Esophagus mucosa (tissue), 1 donor: ENCODE measurements at regions not wholly inside any gene's neighbourhood (a gene's known extent, or its start where the extent isn't known, plus 50 kb on each side); places are given as distances from the start of the nearest gene placed in this dataset.

Source experiments
- ATAC-seq: fragments of 200-7000 bp; cut with Tn5 transposase; one replicate; pipeline ENCODE4 v1.9.1; 2020
- donor health status: DM: yes; HTN: yes; CAD: no.

DNA sequence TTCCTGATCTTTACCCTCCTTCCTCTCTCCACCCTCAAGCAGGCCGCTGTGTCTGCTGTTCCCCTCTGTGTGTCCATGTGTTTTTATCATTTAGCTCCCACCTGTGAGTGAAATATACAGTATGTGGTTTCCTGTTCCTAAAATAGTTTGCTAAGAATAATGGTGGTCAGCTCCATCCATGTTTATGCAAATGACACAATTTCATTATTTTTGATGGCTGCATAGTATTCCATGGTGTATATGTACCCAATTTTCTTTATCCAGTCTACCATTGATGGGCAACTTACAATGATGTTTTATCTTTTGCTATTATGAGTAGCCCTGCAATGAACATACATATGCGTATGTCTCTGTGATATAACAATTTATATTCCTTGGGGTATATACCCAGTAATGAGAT is 133.4 kb upstream of the RGS18 start:
- no peak for ATAC-seq

GRCh38 chr1:192038567-192038966 is 119.7 kb upstream of the RGS18 start:
- ATAC-seq, result no peak

GRCh38 chr1:192045131-192045530 is 113.1 kb upstream of the RGS18 start:
- no peak for ATAC-seq

GRCh38 chr1:192053531-192053971 is 104.7 kb upstream of the RGS18 start:
- ATAC-seq, result no peak

- no peak for ATAC-seq
These were observed 100.5 kb upstream of the RGS18 start for GRCh38 chr1:192057766-192058165.

DNA sequence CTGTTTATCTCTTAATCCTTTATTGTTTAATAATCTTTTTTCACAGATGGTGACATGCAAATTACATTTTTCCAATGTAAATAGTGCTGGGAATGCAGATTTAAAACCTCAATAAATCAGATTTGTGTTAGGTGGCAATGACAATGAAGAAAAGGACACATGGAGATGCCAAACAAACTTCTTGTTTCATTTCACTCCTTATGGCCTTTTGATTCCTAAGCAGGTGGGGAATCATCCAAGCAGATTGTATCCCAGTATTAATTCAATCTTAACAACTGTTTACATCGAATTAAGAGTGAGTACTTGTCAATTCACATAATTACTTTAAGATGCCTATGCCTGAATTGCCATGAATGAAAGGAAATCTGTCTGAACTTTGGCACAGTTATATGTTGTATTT is 98.9 kb upstream of the RGS18 start:
- ATAC-seq, result no peak

DNA sequence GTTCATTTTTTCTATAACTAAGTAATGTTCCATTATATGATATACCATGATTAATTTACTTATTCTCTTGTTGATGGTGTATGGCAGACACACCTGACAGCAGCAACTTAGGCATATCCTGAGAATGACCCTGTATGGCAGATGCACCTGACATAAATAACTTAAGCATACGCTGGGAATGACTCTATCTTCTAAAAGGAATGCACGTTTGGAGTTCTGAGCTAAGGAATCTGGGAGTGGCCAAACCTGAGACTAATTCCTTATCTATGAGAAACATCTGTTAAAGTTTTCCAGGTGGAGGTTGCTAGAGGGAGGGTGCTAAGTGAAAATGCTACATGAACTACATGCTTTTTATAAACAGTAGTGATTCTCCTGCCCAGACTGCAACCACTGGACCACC is 96.7 kb upstream of the RGS18 start:
- no peak for ATAC-seq

- ATAC-seq, result no peak
These were observed 93.2 kb upstream of the RGS18 start for GRCh38 chr1:192065087-192065486.

- ATAC-seq, result no peak
These were observed 92.1 kb upstream of the RGS18 start for GRCh38 chr1:192066202-192066601.

DNA sequence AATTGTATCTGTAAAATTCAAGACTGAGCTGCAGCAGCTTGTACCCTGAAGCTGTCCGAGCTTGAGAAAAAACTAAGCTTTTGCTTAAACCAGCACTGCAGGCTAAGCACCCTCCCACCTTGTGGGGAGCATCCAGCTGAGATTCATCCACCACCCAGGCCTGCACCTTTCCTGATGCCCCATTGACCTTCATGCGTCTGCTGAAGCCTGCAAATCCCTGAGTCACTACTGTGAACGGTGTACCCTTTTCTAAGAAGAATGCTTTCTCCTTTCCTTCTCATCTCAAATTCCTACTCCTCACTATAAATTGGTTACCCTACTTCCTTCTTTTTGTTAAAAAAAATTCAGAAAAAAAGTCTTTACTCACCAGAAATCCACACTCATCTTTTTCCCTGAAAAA is 90.9 kb upstream of the RGS18 start:
- ATAC-seq, result no peak

DNA sequence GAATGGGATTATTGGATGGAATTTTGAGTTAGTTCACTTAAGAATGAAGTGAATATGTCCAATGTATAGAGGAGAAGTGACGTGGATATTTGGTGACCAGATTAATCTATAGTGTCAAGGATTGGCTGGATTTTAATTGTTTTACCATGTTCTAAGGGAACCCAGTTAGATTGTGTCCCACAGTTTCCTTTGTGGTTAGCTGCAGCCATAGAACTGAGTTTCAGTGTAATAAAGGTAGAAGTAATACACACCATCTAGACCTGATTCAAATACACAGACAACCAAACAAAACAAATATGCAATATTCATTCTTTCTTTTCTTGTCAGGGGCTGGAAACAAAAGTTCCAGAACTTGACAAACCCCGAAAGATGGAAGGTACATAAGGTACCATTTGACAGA is 88.0 kb upstream of the RGS18 start:
- ATAC-seq, result no peak

DNA sequence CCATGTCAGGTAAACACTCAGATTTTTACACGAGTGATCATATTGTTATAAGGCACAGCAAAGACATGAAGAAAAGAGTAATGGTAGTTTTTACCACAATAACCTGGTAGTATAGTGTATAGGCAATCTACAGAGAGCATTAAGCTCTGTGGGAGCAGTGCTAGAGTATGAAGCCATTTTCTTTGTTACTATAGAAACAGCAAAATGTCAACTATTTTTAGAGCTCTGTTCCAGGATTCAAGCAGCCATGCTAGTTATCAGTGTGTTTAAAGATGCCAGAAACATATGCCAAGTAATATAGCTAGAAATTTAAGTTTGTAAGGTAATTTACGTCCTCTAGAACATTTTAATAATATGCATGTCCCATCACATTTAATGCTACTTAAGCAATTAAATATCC is 77.6 kb upstream of the RGS18 start:
- ATAC-seq, result no peak

DNA sequence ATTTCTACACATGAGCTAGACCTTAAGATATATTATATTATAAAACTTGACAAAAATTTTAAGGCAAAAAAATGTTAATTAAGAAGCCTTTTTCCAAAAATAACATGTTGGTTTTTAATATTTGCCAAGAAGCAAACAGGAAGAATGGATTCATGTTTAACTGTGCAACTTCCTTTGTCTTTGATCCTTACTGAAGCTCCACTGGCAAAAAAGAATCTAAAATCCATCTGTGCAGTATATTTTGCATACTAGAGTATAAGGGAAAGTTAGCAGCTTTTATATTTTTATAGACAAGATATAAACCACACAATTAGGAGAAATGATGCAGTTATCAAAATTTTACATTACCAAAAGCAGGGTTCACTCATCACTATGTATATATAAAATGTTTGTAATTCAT is 76.9 kb upstream of the RGS18 start:
- no peak for ATAC-seq

DNA sequence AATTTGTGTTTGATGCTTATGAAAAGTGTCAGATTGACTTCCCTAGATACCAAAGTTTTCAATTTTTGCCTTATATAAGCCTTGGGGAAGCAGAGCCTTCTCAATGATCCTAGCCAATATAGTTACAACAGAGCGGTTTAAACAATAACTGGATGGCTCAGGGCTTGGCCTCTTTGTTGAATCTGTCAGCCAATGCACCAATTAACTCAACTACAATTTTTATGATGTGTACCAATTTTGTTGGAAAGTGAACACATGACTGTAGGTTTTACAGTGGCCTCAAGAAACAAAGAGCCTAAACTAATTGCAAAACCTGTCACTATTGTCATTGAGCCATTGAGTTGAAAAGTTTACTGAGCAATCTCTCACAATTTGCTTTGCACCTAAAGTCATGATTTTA is 71.6 kb upstream of the RGS18 start:
- ATAC-seq, result no peak

- no peak for ATAC-seq
These were observed 70.9 kb upstream of the RGS18 start for GRCh38 chr1:192087334-192087733.

DNA sequence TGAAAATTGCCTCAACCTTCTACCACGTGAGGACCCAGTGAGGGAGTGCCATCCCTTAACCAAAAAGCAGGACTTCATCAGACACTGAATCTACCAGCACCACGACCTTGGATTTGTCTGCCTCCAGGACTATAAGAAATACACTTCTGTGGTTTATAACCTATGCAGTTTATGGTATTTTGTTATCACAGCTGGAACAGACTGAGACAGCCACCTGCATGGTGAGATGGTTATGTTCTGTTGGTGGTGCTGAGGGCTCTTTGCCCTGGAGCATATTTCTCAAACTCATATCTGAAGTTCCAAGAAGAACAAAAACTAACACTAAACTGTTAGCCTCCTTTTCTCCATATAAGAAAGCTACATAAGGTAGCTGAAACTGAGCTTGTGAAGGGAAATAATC is 69.8 kb upstream of the RGS18 start:
- ATAC-seq, result no peak

DNA sequence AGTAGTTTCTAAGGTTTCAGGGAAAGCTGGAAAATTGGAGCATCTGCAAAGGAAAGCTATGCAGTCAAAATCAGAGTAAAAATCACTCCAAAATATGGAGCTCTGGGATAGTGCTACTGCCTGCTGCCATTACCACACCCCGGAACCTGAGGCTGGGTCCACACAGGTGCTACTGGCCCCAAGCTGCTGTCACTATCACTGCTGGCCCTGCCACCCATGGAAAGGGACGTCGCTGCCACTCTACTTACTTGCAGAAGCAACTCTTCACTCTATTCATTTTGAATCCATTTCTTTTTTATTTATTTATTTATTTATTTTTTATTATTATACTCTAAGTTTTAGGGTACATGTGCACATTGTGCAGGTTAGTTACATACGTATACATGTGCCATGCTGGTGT is 60.3 kb upstream of the RGS18 start:
- no peak for ATAC-seq

- ATAC-seq, result no peak
These were observed 58.9 kb upstream of the RGS18 start for GRCh38 chr1:192099328-192099727.

DNA sequence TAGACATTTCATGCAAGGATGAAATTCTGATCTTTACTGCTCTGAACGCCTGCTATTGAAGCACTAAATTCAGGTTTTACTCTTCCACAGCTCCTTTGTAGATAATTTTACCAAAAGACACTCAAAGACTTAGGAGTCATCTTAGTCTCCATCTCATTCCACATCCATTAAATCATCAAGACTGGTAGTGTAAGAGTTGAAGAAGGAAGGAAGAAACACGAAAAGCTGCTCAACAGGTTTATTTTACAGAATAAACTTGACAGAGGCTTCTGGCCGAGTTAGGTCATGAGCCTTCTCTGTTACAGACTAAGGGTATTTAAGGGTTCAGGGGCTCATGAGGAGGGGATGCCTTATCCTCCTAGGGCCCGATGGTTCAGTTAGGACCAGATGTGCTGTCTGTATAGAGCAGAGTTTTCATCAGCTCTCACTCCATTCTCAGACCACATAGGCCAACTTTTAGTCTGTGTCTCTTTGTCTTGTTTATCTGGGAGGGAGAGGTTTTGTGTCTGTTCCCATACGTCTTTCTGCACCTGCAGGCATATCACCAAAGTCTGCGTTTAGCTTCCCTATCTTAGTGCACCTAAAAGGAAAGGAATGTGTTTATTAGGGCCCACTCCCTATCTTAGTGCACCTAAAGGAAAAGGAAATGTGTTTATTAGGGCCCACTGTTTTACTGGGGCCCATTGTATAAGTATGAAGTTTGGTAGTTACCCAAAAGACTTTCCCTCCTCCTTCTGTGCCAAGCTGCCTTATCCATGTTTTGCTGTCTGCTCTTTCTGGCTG is 57.4 kb upstream of the RGS18 start:
- no peak for ATAC-seq

DNA sequence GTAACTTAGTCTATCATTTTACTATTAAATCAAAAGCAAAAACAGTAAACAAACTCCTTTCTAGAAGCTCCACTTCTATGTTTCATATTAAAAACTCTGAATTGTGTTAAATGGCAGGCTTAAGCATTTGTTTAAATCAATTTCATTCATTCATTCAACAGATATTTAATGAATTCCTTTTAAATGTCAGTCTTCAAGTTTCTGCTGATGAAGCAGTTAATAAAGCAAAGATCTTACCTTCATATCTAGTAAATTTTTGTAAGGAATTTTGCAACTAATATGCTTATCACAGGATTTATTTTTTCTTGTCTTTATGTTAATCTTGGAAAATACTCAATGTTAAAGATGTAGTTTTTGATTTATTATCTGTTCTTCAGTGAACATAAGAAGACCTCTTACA is 54.1 kb upstream of the RGS18 start:
- ATAC-seq, result no peak

DNA sequence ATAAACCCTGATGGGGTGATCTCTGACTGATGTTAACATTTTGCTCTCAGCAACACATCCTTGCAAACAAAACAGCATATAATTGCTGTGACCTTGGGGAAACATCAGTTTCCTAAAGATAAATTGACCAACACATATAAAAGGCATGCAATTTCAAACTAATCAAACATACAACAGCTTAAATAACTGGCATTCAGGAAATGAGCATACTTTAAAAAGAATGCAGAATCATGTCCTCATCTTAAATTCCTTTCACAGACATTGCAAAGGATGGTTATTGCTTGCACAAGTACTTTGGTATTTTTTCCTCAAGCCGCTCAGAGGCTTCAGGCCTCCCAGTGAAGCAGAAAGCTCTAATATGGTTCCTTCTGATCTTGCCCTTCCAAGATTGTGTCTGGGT is 53.4 kb upstream of the RGS18 start:
- no peak for ATAC-seq

- ATAC-seq, result no peak
These were observed 50.1 kb upstream of the RGS18 start for GRCh38 chr1:192108161-192108560.
